HCT116 (cell line): ENCODE measurements at regions not wholly inside any gene's neighbourhood (a gene's known extent, or its start where the extent isn't known, plus 50 kb on each side); places are given as distances from the start of the nearest gene placed in this dataset.

ENCODE experiments used
- ATAC-seq: fragments of 200-7000 bp; cut with Tn5 transposase; 2 replicates; pipeline ENCODE4 v1.9.1; 2020; ENCODE audit warnings: mild to moderate bottlenecking, moderate library complexity
- BruUV-seq: library from RNA; stranded (reverse); fragments of 400-500 nt; replicated peaks from 2 replicates; lab custom pipeline; 2021; lab: Mats Ljungman, UMichigan
- CTCF ChIA-PET: fragments of 300-600 bp; sonication (Branson Sonifier 250); formaldehyde crosslinking; loops from one replicate; lab custom pipeline; 2021; ENCODE audit warnings: antibody characterized with exemption; lab: Charles Lee
- POLR2A ChIA-PET: fragments of 300-600, 350-600 bp; sonication (Branson Sonifier 250); formaldehyde crosslinking; loops from one replicate; lab custom pipeline; 2021; ENCODE audit warnings: antibody characterized with exemption; lab: Charles Lee
- RAD21 ChIA-PET, 2 experiments: fragments of 300-600 bp; sonication (Branson Sonifier 250); formaldehyde crosslinking; loops; one replicate each; lab custom pipeline; 2023; ENCODE audit warnings: low total read pairs in 2 of 2; ENCODE audit not compliant: uncharacterized antibody in 2 of 2, unreplicated experiment in 2 of 2, low non-redundant PET in 1 of 2; lab: Charles Lee
- DNase-seq: peaks from one replicate; pipeline ENCODE4 v3.0.0-alpha.2; 2010; ENCODE audit warnings: low read depth, low spot score
- H2AFZ ChIP-seq: fragments of 200-600 bp; shearing (Covaris generic), sonication (generic); 2 replicates; pipeline ENCODE4 v1.6.1; 2017; ENCODE audit warnings: low read depth, mixed run types, mixed read lengths, antibody characterized with exemption, low read length; ENCODE audit not compliant: poor library complexity, severe bottlenecking
- H3K27ac ChIP-seq: 2 replicates; pipeline ENCODE4 v1.5.1; 2012; ENCODE audit warnings: low read depth, low read length
- H3K27me3 ChIP-seq: fragments of 200-600 bp; sonication (generic); 2 replicates; pipeline ENCODE4 v1.6.1; 2016; ENCODE audit warnings: mixed run types, low read length, mixed read lengths; ENCODE audit not compliant: insufficient read depth
- H3K36me3 ChIP-seq, 2 experiments: fragments of 200-500 bp in 1 of 2; fragments of 200-600 bp in 1 of 2; sonication (Bioruptor generic) in 1 of 2; sonication (generic) in 1 of 2; 2 replicates each; pipeline versions ENCODE4 v1.5.1 to v1.6.1; 2014 to 2016; ENCODE audit warnings: low read length in 2 of 2, inconsistent platforms in 1 of 2, mixed read lengths in 1 of 2, mixed run types in 1 of 2; ENCODE audit not compliant: insufficient read depth in 2 of 2, control insufficient read depth in 1 of 2
- H3K4me1 ChIP-seq, 2 experiments: fragments of 200-600 bp in 1 of 2; sonication (generic) in 1 of 2; 2 replicates each; pipeline versions ENCODE4 v1.5.1 to v1.6.1; 2012 to 2017; ENCODE audit warnings: low read length in 2 of 2, inconsistent platforms in 1 of 2, mild to moderate bottlenecking in 1 of 2, mixed read lengths in 1 of 2, mixed run types in 1 of 2, moderate library complexity in 1 of 2; ENCODE audit not compliant: insufficient read depth in 2 of 2, control insufficient read depth in 1 of 2
- H3K4me2 ChIP-seq: fragments of 200-600 bp; sonication (generic); 2 replicates; pipeline ENCODE4 v1.6.1; 2017; ENCODE audit warnings: mixed run types, low read length, mixed read lengths
- H3K4me3 ChIP-seq, 2 experiments: fragments of 200-600 bp in 1 of 2; sonication (generic) in 1 of 2; replicated peaks in 1 of 2; 2 replicates each; pipeline ENCODE4 v1.5.1; 2011 to 2016; ENCODE audit warnings: low read length in 2 of 2, control low read depth in 1 of 2, low read depth in 1 of 2, mild to moderate bottlenecking in 1 of 2, mixed read lengths in 1 of 2, mixed run types in 1 of 2
- H3K79me2 ChIP-seq: fragments of 200-600 bp; sonication (generic); 2 replicates; pipeline ENCODE4 v1.6.1; 2017; ENCODE audit warnings: mild to moderate bottlenecking, mixed run types, low read length, moderate library complexity, mixed read lengths; ENCODE audit not compliant: insufficient read depth
- H3K9ac ChIP-seq: fragments of 200-600 bp; sonication (generic); 2 replicates; pipeline ENCODE4 v1.6.1; 2016; ENCODE audit warnings: low read length, mixed read lengths
- H3K9me2 ChIP-seq: fragments of 200-600 bp; sonication (generic), shearing (Covaris generic); 2 replicates; pipeline ENCODE4 v1.6.1; 2017; ENCODE audit warnings: mixed run types, mild to moderate bottlenecking, moderate library complexity; ENCODE audit not compliant: insufficient read depth
- H3K9me3 ChIP-seq, 2 experiments: fragments of 200-500 bp in 1 of 2; fragments of 200-600 bp in 1 of 2; sonication (Bioruptor generic) in 1 of 2; sonication (generic) in 1 of 2; 2 replicates each; pipeline ENCODE4 v1.6.1; 2014 to 2017; ENCODE audit warnings: low read length in 2 of 2, mixed read lengths in 2 of 2, inconsistent platforms in 1 of 2, low read depth in 1 of 2, mild to moderate bottlenecking in 1 of 2, mixed run types in 1 of 2, moderate library complexity in 1 of 2; ENCODE audit not compliant: control insufficient read depth in 1 of 2, insufficient read depth in 1 of 2
- H4K20me1 ChIP-seq: fragments of 200-600 bp; sonication (generic), shearing (Covaris generic); 2 replicates; pipeline ENCODE4 v1.6.1; 2017; ENCODE audit warnings: mixed run types, mild to moderate bottlenecking, moderate library complexity; ENCODE audit not compliant: insufficient read depth
- CBX3 ChIP-seq: IDR thresholded peaks from 2 replicates; pipeline ENCODE4 v1.6.1; 2012; ENCODE audit warnings: low read depth
- CEBPB ChIP-seq: IDR thresholded peaks from 2 replicates; pipeline ENCODE4 v1.6.1; 2012; ENCODE audit warnings: low read depth
- EGR1 ChIP-seq: IDR thresholded peaks from 2 replicates; pipeline ENCODE4 v1.6.1; 2012; ENCODE audit warnings: low read depth
- ELF1 ChIP-seq: IDR thresholded peaks from 2 replicates; pipeline ENCODE4 v1.6.1; 2012; ENCODE audit warnings: low read depth, borderline replicate concordance
- EZH2 ChIP-seq: fragments of 200-600 bp; sonication (generic); IDR thresholded peaks from 2 replicates; pipeline ENCODE4 v1.6.1; 2017; ENCODE audit warnings: antibody characterized with exemption, mixed run types
- FOSL1 ChIP-seq: IDR thresholded peaks from 2 replicates; pipeline ENCODE4 v1.6.1; 2012; ENCODE audit warnings: low read depth
- JUND ChIP-seq: IDR thresholded peaks from 2 replicates; pipeline ENCODE4 v1.6.1; 2012
- RAD21 ChIP-seq: IDR thresholded peaks from 2 replicates; pipeline ENCODE4 v1.6.1; 2012; ENCODE audit warnings: low read depth, mild to moderate bottlenecking
- SP1 ChIP-seq: IDR thresholded peaks from 2 replicates; pipeline ENCODE4 v1.6.1; 2012; ENCODE audit warnings: low read depth
- YY1 ChIP-seq: IDR thresholded peaks from 2 replicates; pipeline ENCODE4 v1.6.1; 2011; ENCODE audit warnings: low read length, low read depth, moderate library complexity, mild to moderate bottlenecking; ENCODE audit not compliant: insufficient replicate concordance; ENCODE audit errors: extremely low read depth
- ZFX ChIP-seq: fragments of 450-650 bp; IDR thresholded peaks from 2 replicates; pipeline ENCODE4 v1.6.1; 2017
- intact Hi-C: fragments of 100-400 bp; cut with micrococcal nuclease; formaldehyde crosslinking; loops from 2 replicates; pipeline ENCODE4 v1.10.0; 2022
- TF ChIP-seq, protein P1 (sequence below): IDR thresholded peaks from 2 replicates; pipeline ENCODE4 v1.6.1; 2011; ENCODE audit warnings: mild to moderate bottlenecking, low read length, moderate library complexity; ENCODE audit not compliant: insufficient replicate concordance; ENCODE audit errors: extremely low read depth
- TF ChIP-seq, protein P2 (sequence below): IDR thresholded peaks from 2 replicates; pipeline ENCODE4 v1.6.1; 2012
- TF ChIP-seq, protein P3 (sequence below): IDR thresholded peaks from 2 replicates; pipeline ENCODE4 v1.6.1; 2012; ENCODE audit warnings: low read depth

DNA sequence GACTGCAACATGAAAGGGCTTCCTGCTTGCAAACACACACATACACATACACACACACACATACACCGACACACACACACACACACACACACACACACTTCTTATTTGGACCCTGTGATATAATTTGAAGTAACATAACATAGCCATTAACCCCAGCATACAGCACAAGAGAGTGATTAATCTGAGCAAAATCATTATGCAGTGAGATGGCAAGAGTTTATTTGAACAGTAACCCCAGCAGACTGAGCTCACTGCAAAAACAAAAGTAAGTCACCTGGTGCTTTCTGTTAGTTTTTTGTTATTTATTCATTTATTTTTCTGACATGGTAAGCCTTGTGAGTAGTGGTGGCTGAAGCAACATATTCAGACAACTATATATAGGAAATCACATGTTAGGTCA lies 93.7 kb downstream of the NOL4 start:
- Histone ChIP-seq H3K27ac (no peak overlapping the region), H4K20me1 (no peaks in the 10 kb centered on the region), H3K9me3 (peaks cover 3 to 5% of the 10 kb centered on the region in 2 experiments; a peak in 2 of 4 replicates), H3K79me2 (no peaks in the 10 kb centered on the region), H3K9me2 (no peaks in the 10 kb centered on the region), H3K4me2 (no peak overlapping the region), H3K4me1 (no peaks in the 10 kb centered on the region), H3K4me3 (no peak overlapping the region), H3K9ac (no peak overlapping the region), H2AFZ (no peak overlapping the region), H3K27me3 (no peaks in the 10 kb centered on the region), H3K36me3 (no peaks in the 10 kb centered on the region; a peak in 1 of 4 replicates)
- BruUV-seq: no TSS peak
- TF ChIP-seq ZFX (no peak), JUND (no peak), RAD21 (no peak), EGR1 (no peak), FOSL1 (no peak), CEBPB (no peak), CBX3 (no peak)
- TF ChIP-seq, protein P1, sequence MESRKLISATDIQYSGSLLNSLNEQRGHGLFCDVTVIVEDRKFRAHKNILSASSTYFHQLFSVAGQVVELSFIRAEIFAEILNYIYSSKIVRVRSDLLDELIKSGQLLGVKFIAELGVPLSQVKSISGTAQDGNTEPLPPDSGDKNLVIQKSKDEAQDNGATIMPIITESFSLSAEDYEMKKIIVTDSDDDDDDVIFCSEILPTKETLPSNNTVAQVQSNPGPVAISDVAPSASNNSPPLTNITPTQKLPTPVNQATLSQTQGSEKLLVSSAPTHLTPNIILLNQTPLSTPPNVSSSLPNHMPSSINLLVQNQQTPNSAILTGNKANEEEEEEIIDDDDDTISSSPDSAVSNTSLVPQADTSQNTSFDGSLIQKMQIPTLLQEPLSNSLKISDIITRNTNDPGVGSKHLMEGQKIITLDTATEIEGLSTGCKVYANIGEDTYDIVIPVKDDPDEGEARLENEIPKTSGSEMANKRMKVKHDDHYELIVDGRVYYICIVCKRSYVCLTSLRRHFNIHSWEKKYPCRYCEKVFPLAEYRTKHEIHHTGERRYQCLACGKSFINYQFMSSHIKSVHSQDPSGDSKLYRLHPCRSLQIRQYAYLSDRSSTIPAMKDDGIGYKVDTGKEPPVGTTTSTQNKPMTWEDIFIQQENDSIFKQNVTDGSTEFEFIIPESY: no peak
- TF ChIP-seq, protein P2, sequence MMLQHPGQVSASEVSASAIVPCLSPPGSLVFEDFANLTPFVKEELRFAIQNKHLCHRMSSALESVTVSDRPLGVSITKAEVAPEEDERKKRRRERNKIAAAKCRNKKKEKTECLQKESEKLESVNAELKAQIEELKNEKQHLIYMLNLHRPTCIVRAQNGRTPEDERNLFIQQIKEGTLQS: no peak
- intact Hi-C loops: no loop called here
- no peak for DNase-seq
- ChIA-PET CTCF (no interaction called here), RAD21 (no interaction called here), POLR2A (no interaction called here)
- ATAC-seq: no peak

DNA sequence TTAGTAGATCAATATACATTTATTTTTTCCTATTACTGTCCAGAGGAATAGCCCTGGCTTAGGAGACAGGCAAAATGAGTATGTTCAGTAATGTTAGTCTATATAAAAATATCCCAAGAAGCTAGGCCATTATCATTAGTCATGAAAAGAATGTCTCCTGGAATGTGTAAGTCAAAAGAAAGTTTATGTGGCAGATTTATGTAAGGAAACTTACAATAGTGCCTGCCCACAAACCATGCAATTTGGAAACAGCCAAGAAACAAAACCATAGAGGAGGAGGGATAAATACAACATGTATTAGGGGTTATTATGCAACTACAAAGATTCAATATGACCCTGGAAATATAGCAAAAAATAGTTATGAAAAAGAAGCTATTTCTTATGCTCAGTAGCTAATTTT lies 96.3 kb downstream of the NOL4 start:
- no peak for DNase-seq
- no peaks in the 10 kb centered on the region for H3K4me1 ChIP-seq
- no peaks in the 10 kb centered on the region for H3K9me2 ChIP-seq
- POLR2A ChIA-PET: no interaction called here
- ATAC-seq: no peak
- BruUV-seq: no TSS peak
- RAD21 ChIA-PET: no interaction called here
- CTCF ChIA-PET: no interaction called here
- no peaks in the 10 kb centered on the region; a peak in 1 of 4 replicates for H3K36me3 ChIP-seq
- no peak overlapping the region for H3K4me3 ChIP-seq
- H3K27me3 ChIP-seq: no peaks in the 10 kb centered on the region
- no peak overlapping the region for H3K9ac ChIP-seq
- intact Hi-C loops: no loop called here
- no peak overlapping the region for H3K27ac ChIP-seq
- H3K79me2 ChIP-seq: no peaks in the 10 kb centered on the region
- H3K9me3 ChIP-seq: peaks cover 0 to 9% of the 10 kb centered on the region in 2 experiments; a peak in 1 of 4 replicates
- no peak overlapping the region for H3K4me2 ChIP-seq
- H2AFZ ChIP-seq: no peak overlapping the region
- H4K20me1 ChIP-seq: no peaks in the 10 kb centered on the region
- TF ChIP-seq SP1 (no peak), ELF1 (no peak), EZH2 (no peak), YY1 (no peak), FOSL1 (no peak)
- TF ChIP-seq, protein P1: no peak
- TF ChIP-seq, protein P3, sequence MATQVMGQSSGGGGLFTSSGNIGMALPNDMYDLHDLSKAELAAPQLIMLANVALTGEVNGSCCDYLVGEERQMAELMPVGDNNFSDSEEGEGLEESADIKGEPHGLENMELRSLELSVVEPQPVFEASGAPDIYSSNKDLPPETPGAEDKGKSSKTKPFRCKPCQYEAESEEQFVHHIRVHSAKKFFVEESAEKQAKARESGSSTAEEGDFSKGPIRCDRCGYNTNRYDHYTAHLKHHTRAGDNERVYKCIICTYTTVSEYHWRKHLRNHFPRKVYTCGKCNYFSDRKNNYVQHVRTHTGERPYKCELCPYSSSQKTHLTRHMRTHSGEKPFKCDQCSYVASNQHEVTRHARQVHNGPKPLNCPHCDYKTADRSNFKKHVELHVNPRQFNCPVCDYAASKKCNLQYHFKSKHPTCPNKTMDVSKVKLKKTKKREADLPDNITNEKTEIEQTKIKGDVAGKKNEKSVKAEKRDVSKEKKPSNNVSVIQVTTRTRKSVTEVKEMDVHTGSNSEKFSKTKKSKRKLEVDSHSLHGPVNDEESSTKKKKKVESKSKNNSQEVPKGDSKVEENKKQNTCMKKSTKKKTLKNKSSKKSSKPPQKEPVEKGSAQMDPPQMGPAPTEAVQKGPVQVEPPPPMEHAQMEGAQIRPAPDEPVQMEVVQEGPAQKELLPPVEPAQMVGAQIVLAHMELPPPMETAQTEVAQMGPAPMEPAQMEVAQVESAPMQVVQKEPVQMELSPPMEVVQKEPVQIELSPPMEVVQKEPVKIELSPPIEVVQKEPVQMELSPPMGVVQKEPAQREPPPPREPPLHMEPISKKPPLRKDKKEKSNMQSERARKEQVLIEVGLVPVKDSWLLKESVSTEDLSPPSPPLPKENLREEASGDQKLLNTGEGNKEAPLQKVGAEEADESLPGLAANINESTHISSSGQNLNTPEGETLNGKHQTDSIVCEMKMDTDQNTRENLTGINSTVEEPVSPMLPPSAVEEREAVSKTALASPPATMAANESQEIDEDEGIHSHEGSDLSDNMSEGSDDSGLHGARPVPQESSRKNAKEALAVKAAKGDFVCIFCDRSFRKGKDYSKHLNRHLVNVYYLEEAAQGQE: no peak
